ENCODE measurements at regions not wholly inside any gene's neighbourhood (a gene's known extent, or its start where the extent isn't known, plus 50 kb on each side); places are given as distances from the start of the nearest gene placed in this dataset.

DNA sequence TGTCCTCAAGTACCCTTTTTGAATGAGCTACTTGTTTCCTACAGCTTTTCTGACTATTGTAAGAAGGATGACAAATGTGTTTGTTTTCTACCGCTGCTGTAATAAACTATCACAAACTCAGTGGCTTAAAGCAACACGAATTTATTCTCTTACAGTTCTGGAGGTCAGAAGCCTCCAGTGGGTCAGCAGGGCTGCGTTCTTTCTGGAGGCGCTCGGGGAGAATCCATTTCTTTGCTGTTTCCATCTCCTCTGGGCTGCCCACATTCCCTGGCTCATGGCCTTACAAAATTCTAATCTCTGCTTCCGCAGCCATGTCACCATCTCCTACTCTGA lies 128.5 kb downstream of the SPP2 start:
- no peak overlapping the region for H3K27ac ChIP-seq
- CTCF ChIA-PET = no interaction called here
- POLR2A ChIA-PET (ENCODE audit: low non-redundant PET) = no interaction called here
- DNase-seq (ENCODE audit: low spot score) = no peak
- TF ChIP-seq, protein P1, sequence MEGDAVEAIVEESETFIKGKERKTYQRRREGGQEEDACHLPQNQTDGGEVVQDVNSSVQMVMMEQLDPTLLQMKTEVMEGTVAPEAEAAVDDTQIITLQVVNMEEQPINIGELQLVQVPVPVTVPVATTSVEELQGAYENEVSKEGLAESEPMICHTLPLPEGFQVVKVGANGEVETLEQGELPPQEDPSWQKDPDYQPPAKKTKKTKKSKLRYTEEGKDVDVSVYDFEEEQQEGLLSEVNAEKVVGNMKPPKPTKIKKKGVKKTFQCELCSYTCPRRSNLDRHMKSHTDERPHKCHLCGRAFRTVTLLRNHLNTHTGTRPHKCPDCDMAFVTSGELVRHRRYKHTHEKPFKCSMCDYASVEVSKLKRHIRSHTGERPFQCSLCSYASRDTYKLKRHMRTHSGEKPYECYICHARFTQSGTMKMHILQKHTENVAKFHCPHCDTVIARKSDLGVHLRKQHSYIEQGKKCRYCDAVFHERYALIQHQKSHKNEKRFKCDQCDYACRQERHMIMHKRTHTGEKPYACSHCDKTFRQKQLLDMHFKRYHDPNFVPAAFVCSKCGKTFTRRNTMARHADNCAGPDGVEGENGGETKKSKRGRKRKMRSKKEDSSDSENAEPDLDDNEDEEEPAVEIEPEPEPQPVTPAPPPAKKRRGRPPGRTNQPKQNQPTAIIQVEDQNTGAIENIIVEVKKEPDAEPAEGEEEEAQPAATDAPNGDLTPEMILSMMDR (conservative IDR thresholded peaks at IDR 0.05; ENCODE audit: low read depth) = no peak

DNA sequence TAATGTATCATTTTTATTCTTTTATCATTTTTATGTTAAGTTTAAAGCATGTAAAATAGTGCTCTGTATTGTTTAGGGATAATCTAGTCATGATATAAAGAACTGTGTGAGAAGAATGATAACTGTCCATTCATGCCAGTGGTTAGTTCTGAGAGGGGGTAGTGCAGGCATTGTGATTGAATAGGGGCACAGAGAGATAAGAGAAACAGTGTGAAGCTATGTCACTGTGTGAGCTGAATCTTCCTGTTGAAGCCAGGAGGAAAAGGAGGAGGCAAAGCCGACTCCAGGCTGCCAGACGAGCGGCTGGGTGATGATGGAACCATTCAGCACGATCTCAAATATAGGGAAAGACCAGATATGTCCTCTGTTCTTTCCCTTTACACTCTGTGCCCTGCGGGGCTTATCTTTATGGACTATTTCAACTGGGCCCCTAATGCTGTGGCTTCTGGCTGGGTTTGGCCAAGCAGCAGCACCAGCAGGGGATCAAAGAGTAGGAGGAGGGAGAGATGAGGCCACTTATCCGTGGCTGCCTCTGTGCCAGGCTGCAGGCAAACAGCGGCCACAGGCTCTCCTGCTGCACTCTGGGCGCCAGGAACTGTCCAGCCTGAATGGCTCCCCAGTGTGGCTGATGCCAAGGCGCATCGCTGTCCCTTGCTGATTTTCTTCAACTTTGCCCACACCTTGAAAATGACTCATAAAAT lies 128.0 kb downstream of the SPP2 start:
- POLR2A ChIA-PET (ENCODE audit: low non-redundant PET) = no interaction called here
- no peak for DNase-seq (ENCODE audit: low spot score)
- no peak overlapping the region for H3K27ac ChIP-seq
- TF ChIP-seq, protein P1 (conservative IDR thresholded peaks at IDR 0.05; ENCODE audit: low read depth) = no peak
- CTCF ChIA-PET = no interaction called here

DNA sequence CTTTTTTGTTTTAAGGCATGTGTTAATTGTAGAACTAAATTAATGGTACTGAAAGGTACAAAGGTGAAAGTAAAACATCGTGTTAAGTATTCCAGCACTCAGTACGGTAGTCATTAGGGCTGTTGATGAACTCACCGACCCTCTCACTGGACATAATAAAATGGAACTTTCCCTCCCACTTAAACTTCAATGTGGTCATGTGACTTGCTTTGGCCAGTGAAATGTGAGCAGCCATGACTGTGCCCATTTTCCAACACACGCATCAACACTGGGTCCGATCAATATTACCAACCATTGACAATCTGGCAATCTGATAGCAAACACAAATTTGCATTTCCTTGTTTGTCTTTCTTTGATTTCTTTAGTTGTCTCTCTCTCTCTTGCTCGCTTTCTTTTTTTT lies 125.1 kb downstream of the SPP2 start:
- ChIA-PET POLR2A (ENCODE audit: low non-redundant PET) (no interaction called here), CTCF (no interaction called here)
- no peak for DNase-seq (ENCODE audit: low spot score)
- H3K27ac ChIP-seq = no peak overlapping the region
- TF ChIP-seq, protein P1 (conservative IDR thresholded peaks at IDR 0.05; ENCODE audit: low read depth) = no peak

DNA sequence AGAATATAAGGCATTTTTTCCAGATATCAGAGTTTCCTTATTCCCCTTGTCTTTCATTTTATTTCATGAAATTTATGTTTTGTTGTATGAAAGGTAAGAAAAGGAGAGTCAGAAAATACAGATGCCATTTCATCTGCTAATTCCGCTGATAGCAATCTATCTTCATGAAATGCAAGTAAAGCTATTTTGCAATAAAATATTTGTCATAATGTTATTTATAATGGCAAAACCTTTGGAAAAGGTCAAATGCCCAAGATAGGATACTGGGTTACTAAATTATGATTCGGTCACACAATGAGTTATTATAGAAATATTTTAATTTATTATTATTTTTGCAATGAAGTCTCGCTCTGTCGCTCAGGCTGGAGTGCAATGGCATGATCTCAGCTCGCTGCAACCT lies 124.2 kb downstream of the SPP2 start:
- CTCF ChIA-PET = interaction anchor here (0.6 to 0.7 kb wide), 2 partner anchors 31 to 73 kb away, joined by 4 to 6 read pairs; no protein-coding TSS in a partner anchor
- no peak overlapping the region for H3K27ac ChIP-seq
- TF ChIP-seq, protein P1 (conservative IDR thresholded peaks at IDR 0.05; ENCODE audit: low read depth) = no peak
- DNase-seq (ENCODE audit: low spot score) = no peak
- POLR2A ChIA-PET (ENCODE audit: low non-redundant PET) = no interaction called here

DNA sequence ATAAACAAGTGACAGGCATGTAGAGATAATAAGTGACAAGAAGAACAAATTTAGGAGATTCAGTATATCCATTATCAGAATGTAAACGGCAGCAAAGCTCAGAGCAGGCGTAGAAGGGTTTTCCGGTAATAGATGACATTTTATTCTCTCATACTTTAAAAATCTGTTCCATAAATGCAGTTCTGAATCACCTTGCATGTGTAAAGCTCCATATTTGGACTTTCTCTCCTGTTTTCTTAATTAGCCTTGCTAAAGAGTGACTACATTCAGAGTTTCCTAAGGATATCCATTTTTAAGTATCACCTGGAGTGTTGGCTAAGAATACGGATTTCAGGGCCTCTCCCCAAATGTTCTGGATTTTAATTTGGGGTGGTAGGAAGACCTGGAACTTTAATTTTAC lies 122.0 kb downstream of the SPP2 start:
- ChIA-PET POLR2A (ENCODE audit: low non-redundant PET) (no interaction called here), CTCF (interaction anchor here (0.6 kb wide), 1 partner anchor 71 kb away, joined by 7 read pairs; no protein-coding TSS in a partner anchor)
- no peak for DNase-seq (ENCODE audit: low spot score)
- TF ChIP-seq, protein P1 (conservative IDR thresholded peaks at IDR 0.05; ENCODE audit: low read depth) = no peak
- no peak overlapping the region for H3K27ac ChIP-seq

DNA sequence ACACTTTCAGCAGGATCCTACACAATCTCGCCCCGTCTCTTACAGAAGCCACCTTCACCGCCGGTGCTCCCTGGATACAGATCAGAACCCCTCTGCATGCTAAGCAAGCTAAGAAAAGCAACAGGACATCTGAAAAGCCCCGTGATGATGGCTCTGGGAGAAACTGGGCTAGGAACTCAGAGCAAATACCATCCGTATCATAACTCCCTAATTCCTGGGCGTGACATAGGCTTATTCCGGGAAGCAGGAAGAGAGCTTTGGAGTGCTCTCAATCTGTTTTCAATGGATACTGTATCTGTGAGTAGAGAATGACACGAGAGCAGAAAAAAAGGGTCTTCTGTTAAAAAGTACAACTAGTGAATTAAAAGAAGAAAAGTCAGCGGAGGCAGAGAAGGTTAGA lies 121.6 kb downstream of the SPP2 start:
- CTCF ChIA-PET = interaction anchor here (0.6 kb wide), 1 partner anchor 71 kb away, joined by 7 read pairs; no protein-coding TSS in a partner anchor
- TF ChIP-seq, protein P1 (conservative IDR thresholded peaks at IDR 0.05; ENCODE audit: low read depth) = no peak
- POLR2A ChIA-PET (ENCODE audit: low non-redundant PET) = no interaction called here
- DNase-seq (ENCODE audit: low spot score) = no peak
- no peak overlapping the region for H3K27ac ChIP-seq
